KBM-7 (cell line): ENCODE measurements at regions not wholly inside any gene's neighbourhood (a gene's known extent, or its start where the extent isn't known, plus 50 kb on each side); places are given as distances from the start of the nearest gene placed in this dataset.
A peak's percentile ranks its signal among the peaks of the same experiment; 100 is the strongest.
"Not testable (repeated sequence)": the region's sequence is repeated elsewhere in the genome, so short reads cannot be mapped to it uniquely, and the experiment has no call there.

Source experiments
- DNase-seq: peaks from one replicate; pipeline ENCODE4 v3.0.0-alpha.2; 2015
- in situ Hi-C: fragments of 300-500 bp; cut with MboI; formaldehyde crosslinking; loops from 2 replicates; pipeline ENCODE4 v1.14.3; 2020; ENCODE audit warnings: low sequenced_read_pairs, low pct_unique_long_range_greater_than_20kb, mixed read lengths

GRCh38 chr5:63408984-63409383 is 553.3 kb downstream of the HTR1A start:
- in situ Hi-C loops, result no loop called here

GRCh38 chr5:63401436-63402046 is 560.7 kb downstream of the HTR1A start:
- DNase-seq, result peak; percentile 62
- in situ Hi-C loops, result no loop called here

More at GRCh38 chr5:63408984-63409383, 553.3 kb downstream of the HTR1A start:
- no peak for DNase-seq

- no peak for DNase-seq
- in situ Hi-C loops, result no loop called here
Measured at GRCh38 chr5:63400079-63400478, 562.2 kb downstream of the HTR1A start.

GRCh38 chr5:63398346-63398745 is 563.9 kb downstream of the HTR1A start:
- in situ Hi-C loops, result no loop called here
- DNase-seq, result no peak

GRCh38 chr5:63388188-63388587 is 574.1 kb downstream of the HTR1A start:
- DNase-seq, in situ Hi-C loops: not testable (repeated sequence)

- in situ Hi-C loops, result no loop called here
- DNase-seq, result no peak
Measured at GRCh38 chr5:63375851-63376250, 586.4 kb downstream of the HTR1A start.

GRCh38 chr5:63374085-63374484 is 588.2 kb downstream of the HTR1A start:
- in situ Hi-C loops, result no loop called here
- no peak for DNase-seq

- DNase-seq, result no peak
- in situ Hi-C loops, result no loop called here
Measured at GRCh38 chr5:63351164-63351563, 611.1 kb downstream of the HTR1A start.

GRCh38 chr5:63346451-63346850 is 615.8 kb downstream of the HTR1A start:
- DNase-seq, result no peak
- in situ Hi-C loops, result no loop called here

GRCh38 chr5:63341442-63341841 is 620.8 kb downstream of the HTR1A start:
- no peak for DNase-seq
- in situ Hi-C loops, result no loop called here

GRCh38 chr5:63323926-63324325 is 638.3 kb downstream of the HTR1A start:
- in situ Hi-C loops, result no loop called here

GRCh38 chr5:63314551-63314950 is 647.7 kb downstream of the HTR1A start:
- in situ Hi-C loops, result no loop called here
- DNase-seq, result no peak

More at GRCh38 chr5:63323926-63324325, 638.3 kb downstream of the HTR1A start:
- no peak for DNase-seq

GRCh38 chr5:63310644-63311043 is 651.6 kb downstream of the HTR1A start:
- in situ Hi-C loops, result no loop called here
- DNase-seq, result no peak

GRCh38 chr5:63306909-63307308 is 655.3 kb downstream of the HTR1A start:
- DNase-seq, result no peak
- in situ Hi-C loops, result no loop called here

- in situ Hi-C loops, result no loop called here
- no peak for DNase-seq
Measured at GRCh38 chr5:63293317-63293716, 668.9 kb downstream of the HTR1A start.

GRCh38 chr5:63286724-63287123 is 675.5 kb downstream of the HTR1A start:
- no peak for DNase-seq
- in situ Hi-C loops, result no loop called here

GRCh38 chr5:63263411-63263810 is 684.8 kb downstream of the LRRC70 start:
- in situ Hi-C loops, result no loop called here

GRCh38 chr5:63262185-63262981 is 683.8 kb downstream of the LRRC70 start:
- DNase-seq, result no peak
- in situ Hi-C loops, result no loop called here

More at GRCh38 chr5:63263411-63263810, 684.8 kb downstream of the LRRC70 start:
- no peak for DNase-seq

- in situ Hi-C loops, result no loop called here
- DNase-seq, result no peak
Measured at GRCh38 chr5:63261695-63262094, 683.1 kb downstream of the LRRC70 start.

GRCh38 chr5:63255594-63255993 is 677.0 kb downstream of the LRRC70 start:
- DNase-seq, result no peak
- in situ Hi-C loops, result no loop called here

GRCh38 chr5:63250939-63251338 is 672.3 kb downstream of the LRRC70 start:
- no peak for DNase-seq
- in situ Hi-C loops, result no loop called here
